Tibial nerve (tissue), 4 donors: ENCODE measurements at regions not wholly inside any gene's neighbourhood (a gene's known extent, or its start where the extent isn't known, plus 50 kb on each side); places are given as distances from the start of the nearest gene placed in this dataset.
"Not testable (repeated sequence)": the region's sequence is repeated elsewhere in the genome, so short reads cannot be mapped to it uniquely, and the experiment has no call there.

ENCODE experiments used
- DNase-seq, 2 donors: peaks; one replicate each; pipeline ENCODE4 v3.0.0-alpha.2; 2019; ENCODE audit warnings: low spot score in 2 of 2
- H3K27ac ChIP-seq, 4 donors: fragments of 200-600 bp; sonication (generic) in 3 of 4; one replicate each; pipeline ENCODE4 v1.5.1; 2017 to 2019; ENCODE audit warnings: mild to moderate bottlenecking in 1 of 4
- H3K27me3 ChIP-seq, 2 donors: fragments of 200-600 bp; sonication (generic) in 1 of 2; one replicate each; pipeline versions ENCODE4 v1.5.1 to v1.6.0; 2017 to 2019
- H3K36me3 ChIP-seq, 3 donors: fragments of 200-600 bp; sonication (generic); one replicate each; pipeline ENCODE4 v1.5.1; 2018 to 2019
- H3K4me1 ChIP-seq, 4 donors: fragments of 200-600 bp; sonication (generic) in 3 of 4; one replicate each; pipeline ENCODE4 v1.5.1; 2017 to 2019
- H3K4me3 ChIP-seq, 4 donors: fragments of 200-600 bp; sonication (generic) in 3 of 4; one replicate each; pipeline ENCODE4 v1.5.1; 2017 to 2019; ENCODE audit warnings: mild to moderate bottlenecking in 1 of 4, moderate library complexity in 1 of 4
- H3K9me3 ChIP-seq, 4 donors: fragments of 200-600 bp; sonication (generic) in 3 of 4; one replicate each; pipeline ENCODE4 v1.5.1; 2017 to 2019
- CTCF ChIP-seq, 5 experiments: fragments of 200-600 bp in 3 of 5; fragments of 450-650 bp in 2 of 5; sonication (generic) in 3 of 5; IDR thresholded peaks; one replicate each; pipeline ENCODE4 v1.5.1; 2016 to 2019; ENCODE audit warnings: antibody characterized with exemption in 5 of 5, mild to moderate bottlenecking in 3 of 5, moderate library complexity in 2 of 5
- EP300 ChIP-seq, 2 donors: sonication (generic); formaldehyde crosslinking; IDR thresholded peaks; one replicate each; pipeline ENCODE4 v1.6.1; 2017; ENCODE audit warnings: antibody characterized with exemption in 2 of 2, mild to moderate bottlenecking in 1 of 2
- POLR2A ChIP-seq, 2 donors: fragments of 450-650 bp; IDR thresholded peaks; one replicate each; pipeline ENCODE4 v1.6.1; 2017; ENCODE audit warnings: antibody characterized with exemption in 2 of 2, mild to moderate bottlenecking in 2 of 2, moderate library complexity in 2 of 2
- WGBS, 2 donors: methylation state at CpG; one replicate each; pipeline ENCODE4 v1.1.5; 2018; 5-methylcytosine and 5-hydroxymethylcytosine counted together

- H3K27me3 ChIP-seq = no peaks in the 10 kb centered on the region
- WGBS, 2 donors = 88 to 90% methylated on average over 4 of the region's 4 CpGs
These were observed 81.9 kb upstream of the ARRDC3 start for GRCh38 chr5:91464886-91465646.

GRCh38 chr5:91457681-91458058 is 74.6 kb upstream of the ARRDC3 start:
- TF ChIP-seq POLR2A (IDR thresholded peaks at IDR 0.05) = no peak
- no peak for TF ChIP-seq CTCF (IDR thresholded peaks at IDR 0.05)
- TF ChIP-seq EP300 (IDR thresholded peaks at IDR 0.05) = no peak
- Histone ChIP-seq H3K9me3 (no peaks in the 10 kb centered on the region), H3K27ac (no peak overlapping the region), H3K4me3 (no peak overlapping the region), H3K27me3 (no peaks in the 10 kb centered on the region), H3K4me1 (no peaks in the 10 kb centered on the region), H3K36me3 (no peaks in the 10 kb centered on the region)
- no peak for DNase-seq
- whole genome bisulfite sequencing, 2 donors = 67 to 78% methylated on average over 1 of the region's 1 CpG

More at GRCh38 chr5:91464886-91465646, 81.9 kb upstream of the ARRDC3 start:
- Histone ChIP-seq H3K9me3 (no peaks in the 10 kb centered on the region), H3K4me3 (no peak overlapping the region), H3K27ac (no peak overlapping the region), H3K36me3 (no peaks in the 10 kb centered on the region), H3K4me1 (no peaks in the 10 kb centered on the region)
- TF ChIP-seq POLR2A (IDR thresholded peaks at IDR 0.05) = no peak
- TF ChIP-seq EP300 (IDR thresholded peaks at IDR 0.05) = no peak
- no peak for TF ChIP-seq CTCF (IDR thresholded peaks at IDR 0.05)
- DNase-seq = no peak

- Histone ChIP-seq H3K4me3 (no peak overlapping the region), H3K9me3 (no peaks in the 10 kb centered on the region), H3K27ac (no peak overlapping the region), H3K36me3 (no peaks in the 10 kb centered on the region), H3K27me3 (no peaks in the 10 kb centered on the region), H3K4me1 (no peaks in the 10 kb centered on the region)
- 64 to 70% methylated on average over 2 of the region's 2 CpGs for WGBS, 2 donors
- no peak for DNase-seq
- TF ChIP-seq EP300 (IDR thresholded peaks at IDR 0.05) = no peak
- no peak for TF ChIP-seq POLR2A (IDR thresholded peaks at IDR 0.05)
- no peak for TF ChIP-seq CTCF (IDR thresholded peaks at IDR 0.05)
These were observed 74.0 kb upstream of the ARRDC3 start for GRCh38 chr5:91456928-91457680.

- TF ChIP-seq EP300 (IDR thresholded peaks at IDR 0.05) = no peak
- DNase-seq = no peak
- H3K27ac ChIP-seq = no peak overlapping the region
- H3K4me3 ChIP-seq = no peak overlapping the region
- no peaks in the 10 kb centered on the region for H3K27me3 ChIP-seq
- 89 to 97% methylated on average over 1 of the region's 1 CpG for WGBS, 2 donors
- H3K9me3 ChIP-seq = peaks cover 0 to 8% (median 0%) of the 10 kb centered on the region in 4 donors
- H3K4me1 ChIP-seq = no peaks in the 10 kb centered on the region
- H3K36me3 ChIP-seq = no peaks in the 10 kb centered on the region
These were observed 66.0 kb upstream of the ARRDC3 start for GRCh38 chr5:91449083-91449482.

GRCh38 chr5:91448079-91448478 is 65.0 kb upstream of the ARRDC3 start:
- 92 to 100% methylated on average over 2 of the region's 2 CpGs for WGBS, 2 donors
- H3K27ac ChIP-seq, DNase-seq, H3K9me3 ChIP-seq, H3K4me3 ChIP-seq, H3K36me3 ChIP-seq, H3K27me3 ChIP-seq, H3K4me1 ChIP-seq: not testable (repeated sequence)

GRCh38 chr5:91446880-91447279 is 63.8 kb upstream of the ARRDC3 start:
- not testable (repeated sequence) for DNase-seq, H3K4me1 ChIP-seq, H3K27me3 ChIP-seq, H3K9me3 ChIP-seq, H3K27ac ChIP-seq, H3K36me3 ChIP-seq, H3K4me3 ChIP-seq
- WGBS, 2 donors = 74 to 81% methylated on average over 3 of the region's 3 CpGs
